NCI-H69 (cell line): ENCODE measurements at regions not wholly inside any gene's neighbourhood (a gene's known extent, or its start where the extent isn't known, plus 50 kb on each side); places are given as distances from the start of the nearest gene placed in this dataset.
"Not testable (repeated sequence)": the region's sequence is repeated elsewhere in the genome, so short reads cannot be mapped to it uniquely, and the experiment has no call there.

ENCODE experiments used
- DNase-seq: peaks from one replicate; lab custom pipeline; 2025; lab: John Stamatoyannopoulos, UW

- no peak for DNase-seq
Measured at GRCh38 chr9:13941714-13942113, 372.2 kb downstream of the NFIB start.

- DNase-seq: peak; percentile 99
Measured at GRCh38 chr9:13939701-13940490, 374.0 kb downstream of the NFIB start.

- DNase-seq: peak; percentile 71
Measured at GRCh38 chr9:13939134-13939533, 374.8 kb downstream of the NFIB start.

- DNase-seq: peak; percentile 98
Measured at GRCh38 chr9:13934416-13934815, 379.5 kb downstream of the NFIB start.

- peak; percentile 56 for DNase-seq
Measured at GRCh38 chr9:13933268-13933656, 380.7 kb downstream of the NFIB start.

- DNase-seq: no peak
Measured at GRCh38 chr9:13932528-13933267, 381.2 kb downstream of the NFIB start.

GRCh38 chr9:13929013-13929412 is 384.9 kb downstream of the NFIB start:
- DNase-seq: no peak

- no peak for DNase-seq
Measured at GRCh38 chr9:13923381-13923780, 390.6 kb downstream of the NFIB start.

GRCh38 chr9:13920557-13920956 is 393.4 kb downstream of the NFIB start:
- DNase-seq: no peak

- DNase-seq: peak; percentile 26
Measured at GRCh38 chr9:13919401-13919800, 394.5 kb downstream of the NFIB start.

- DNase-seq: no peak
Measured at GRCh38 chr9:13917534-13917933, 396.4 kb downstream of the NFIB start.

- DNase-seq: peak; percentile 40
Measured at GRCh38 chr9:13915591-13916301, 398.2 kb downstream of the NFIB start.

- no peak for DNase-seq
Measured at GRCh38 chr9:13915131-13915530, 398.8 kb downstream of the NFIB start.

GRCh38 chr9:13911473-13911872 is 402.5 kb downstream of the NFIB start:
- DNase-seq: peak; percentile 14

GRCh38 chr9:13907842-13908241 is 406.1 kb downstream of the NFIB start:
- not testable (repeated sequence) for DNase-seq

- DNase-seq: no peak
Measured at GRCh38 chr9:13904746-13905145, 409.2 kb downstream of the NFIB start.

GRCh38 chr9:13904311-13904710 is 409.6 kb downstream of the NFIB start:
- DNase-seq: no peak

- DNase-seq: no peak
Measured at GRCh38 chr9:13902286-13903066, 411.5 kb downstream of the NFIB start.

- no peak for DNase-seq
Measured at GRCh38 chr9:13901176-13901575, 412.8 kb downstream of the NFIB start.

GRCh38 chr9:13900449-13900848 is 413.5 kb downstream of the NFIB start:
- DNase-seq: peak; percentile 60

- DNase-seq: no peak
Measured at GRCh38 chr9:13899924-13900323, 414.0 kb downstream of the NFIB start.

GRCh38 chr9:13898957-13899356 is 415.0 kb downstream of the NFIB start:
- DNase-seq: peak; percentile 50
